ENCODE measurements at regions not wholly inside any gene's neighbourhood (a gene's known extent, or its start where the extent isn't known, plus 50 kb on each side); places are given as distances from the start of the nearest gene placed in this dataset.
"Not testable (repeated sequence)": the region's sequence is repeated elsewhere in the genome, so short reads cannot be mapped to it uniquely, and the experiment has no call there.

DNA sequence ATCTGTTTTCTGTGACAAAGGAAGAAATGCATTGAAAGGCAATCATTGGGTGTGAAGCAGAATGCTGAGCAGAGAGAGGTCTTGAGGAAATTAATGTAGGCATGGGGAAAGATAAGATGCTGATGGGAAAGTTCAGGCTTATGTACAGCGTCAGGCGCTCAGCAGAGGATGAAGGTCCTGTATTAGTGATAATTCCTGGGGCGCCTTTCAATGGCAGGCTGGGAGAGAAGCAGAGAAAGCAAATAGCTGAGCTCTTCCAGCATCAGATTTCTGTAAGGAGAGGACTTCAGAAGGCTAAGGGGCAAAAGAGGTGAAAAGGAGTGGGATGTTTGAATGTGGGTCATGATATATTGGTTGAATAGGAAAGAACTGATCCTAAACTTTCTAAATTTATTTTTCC lies 129.8 kb downstream of the HNMT start:
- DNase-seq (ENCODE audit: low read depth), result no peak
- TF ChIP-seq, protein P1, sequence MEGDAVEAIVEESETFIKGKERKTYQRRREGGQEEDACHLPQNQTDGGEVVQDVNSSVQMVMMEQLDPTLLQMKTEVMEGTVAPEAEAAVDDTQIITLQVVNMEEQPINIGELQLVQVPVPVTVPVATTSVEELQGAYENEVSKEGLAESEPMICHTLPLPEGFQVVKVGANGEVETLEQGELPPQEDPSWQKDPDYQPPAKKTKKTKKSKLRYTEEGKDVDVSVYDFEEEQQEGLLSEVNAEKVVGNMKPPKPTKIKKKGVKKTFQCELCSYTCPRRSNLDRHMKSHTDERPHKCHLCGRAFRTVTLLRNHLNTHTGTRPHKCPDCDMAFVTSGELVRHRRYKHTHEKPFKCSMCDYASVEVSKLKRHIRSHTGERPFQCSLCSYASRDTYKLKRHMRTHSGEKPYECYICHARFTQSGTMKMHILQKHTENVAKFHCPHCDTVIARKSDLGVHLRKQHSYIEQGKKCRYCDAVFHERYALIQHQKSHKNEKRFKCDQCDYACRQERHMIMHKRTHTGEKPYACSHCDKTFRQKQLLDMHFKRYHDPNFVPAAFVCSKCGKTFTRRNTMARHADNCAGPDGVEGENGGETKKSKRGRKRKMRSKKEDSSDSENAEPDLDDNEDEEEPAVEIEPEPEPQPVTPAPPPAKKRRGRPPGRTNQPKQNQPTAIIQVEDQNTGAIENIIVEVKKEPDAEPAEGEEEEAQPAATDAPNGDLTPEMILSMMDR (IDR thresholded peaks at IDR 0.05; ENCODE audit: control insufficient read depth, insufficient read depth, low read depth, low read length, missing control alignments), result no peak
- no peak overlapping the region for H3K4me3 ChIP-seq (ENCODE audit: control insufficient read depth, low read depth, low read length)

DNA sequence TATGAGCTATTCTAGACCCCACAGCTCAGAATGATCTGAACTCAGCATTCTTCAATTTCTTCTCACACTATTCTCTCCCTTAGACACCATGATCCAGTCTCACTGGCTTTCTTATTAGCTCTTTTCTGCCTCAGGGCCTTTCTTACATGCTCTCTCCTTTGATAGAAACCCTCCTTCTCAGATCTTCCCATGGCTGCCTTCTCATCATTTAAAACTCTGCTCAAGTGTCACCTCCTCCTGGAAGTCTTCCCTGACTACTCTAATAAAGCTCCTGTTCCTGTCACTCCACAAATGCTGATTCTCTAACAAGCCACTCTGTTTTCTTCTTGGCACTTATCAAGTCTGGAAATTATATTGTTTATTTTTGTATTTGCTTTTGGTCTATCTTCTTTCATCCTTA lies 131.1 kb downstream of the HNMT start:
- H3K4me3 ChIP-seq (ENCODE audit: control insufficient read depth, low read depth, low read length), result no peak overlapping the region
- DNase-seq (ENCODE audit: low read depth), result no peak
- TF ChIP-seq, protein P1 (IDR thresholded peaks at IDR 0.05; ENCODE audit: control insufficient read depth, insufficient read depth, low read depth, low read length, missing control alignments), result no peak

DNA sequence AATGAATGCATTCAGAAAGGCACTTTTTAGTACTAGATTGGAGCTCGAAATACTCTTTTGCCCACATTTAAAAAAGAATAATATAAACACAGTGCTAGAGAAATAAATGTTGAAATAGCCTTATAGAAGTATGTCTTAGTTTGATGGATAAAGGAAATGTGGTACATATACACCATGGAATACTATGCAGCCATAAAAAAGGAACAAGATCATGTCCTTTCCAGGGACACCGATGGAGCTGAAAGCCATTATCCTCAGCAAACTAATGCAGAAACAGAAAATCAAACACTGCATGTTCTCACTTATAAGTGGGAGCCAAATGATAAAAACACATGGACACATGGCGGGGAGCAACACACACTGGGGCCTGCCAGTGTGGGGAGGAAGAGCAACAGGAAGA lies 135.0 kb downstream of the HNMT start:
- H3K4me3 ChIP-seq (ENCODE audit: control insufficient read depth, low read depth, low read length); DNase-seq (ENCODE audit: low read depth): not testable (repeated sequence)

DNA sequence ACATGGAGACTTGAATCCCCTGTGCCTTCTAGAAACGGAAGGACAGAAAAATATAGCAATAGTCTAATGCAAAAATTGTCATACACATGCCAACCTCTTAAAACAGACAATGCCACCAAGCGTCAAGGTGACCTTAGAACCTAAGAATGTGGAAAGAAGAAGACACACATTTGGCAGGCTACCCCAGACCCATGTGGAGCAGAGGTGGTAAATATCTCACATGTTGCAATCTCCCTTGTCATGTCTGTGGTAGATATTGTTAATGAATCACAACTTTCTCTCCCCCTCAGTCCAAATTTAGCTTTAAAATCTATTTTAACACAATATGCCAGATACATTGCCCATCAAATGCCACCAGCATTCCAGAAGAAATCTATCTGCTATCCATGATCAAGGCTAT lies 137.4 kb downstream of the HNMT start:
- no peak for DNase-seq (ENCODE audit: low read depth)
- TF ChIP-seq, protein P1 (IDR thresholded peaks at IDR 0.05; ENCODE audit: control insufficient read depth, insufficient read depth, low read depth, low read length, missing control alignments), result no peak
- no peak overlapping the region for H3K4me3 ChIP-seq (ENCODE audit: control insufficient read depth, low read depth, low read length)

DNA sequence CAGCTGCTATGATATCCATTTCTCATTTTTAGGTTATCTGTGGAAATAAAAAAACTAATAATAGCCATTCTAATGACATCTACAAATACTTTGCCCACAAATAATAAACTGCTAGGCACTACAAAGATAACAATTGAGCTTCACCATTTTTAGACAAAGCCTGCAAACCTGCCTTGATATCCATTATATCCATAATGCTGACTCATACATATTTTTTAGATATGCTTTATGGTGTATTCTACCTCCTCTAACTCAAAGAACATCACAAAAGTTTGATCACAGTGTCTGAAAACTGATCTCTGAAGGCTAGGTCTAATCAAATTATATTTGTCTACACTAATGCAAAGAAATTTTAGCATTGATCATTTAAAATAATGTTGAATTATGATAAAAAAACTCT lies 138.4 kb downstream of the HNMT start:
- no peak overlapping the region for H3K4me3 ChIP-seq (ENCODE audit: control insufficient read depth, low read depth, low read length)
- TF ChIP-seq, protein P1 (IDR thresholded peaks at IDR 0.05; ENCODE audit: control insufficient read depth, insufficient read depth, low read depth, low read length, missing control alignments), result no peak
- no peak for DNase-seq (ENCODE audit: low read depth)

DNA sequence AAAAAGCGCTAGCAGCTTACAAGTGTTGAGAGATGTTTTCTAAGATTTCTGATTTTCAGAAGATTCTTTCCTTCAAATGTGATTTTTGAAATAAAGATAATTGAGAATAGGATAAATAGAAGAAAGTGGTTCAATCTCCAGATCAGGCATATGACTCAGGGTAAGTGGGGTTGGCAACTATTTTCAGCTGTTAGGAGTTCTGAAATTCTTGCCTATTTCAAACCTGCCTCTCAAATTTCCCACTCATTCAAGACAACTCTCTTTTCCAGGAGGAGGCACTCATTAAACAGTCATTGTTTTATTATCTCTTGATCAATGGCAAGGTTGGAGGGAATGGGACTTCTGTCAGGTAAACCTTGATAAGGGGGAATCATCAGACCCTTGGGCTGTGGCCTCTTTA lies 138.9 kb downstream of the HNMT start:
- DNase-seq (ENCODE audit: low read depth), result no peak
- TF ChIP-seq, protein P1 (IDR thresholded peaks at IDR 0.05; ENCODE audit: control insufficient read depth, insufficient read depth, low read depth, low read length, missing control alignments), result no peak
- no peak overlapping the region for H3K4me3 ChIP-seq (ENCODE audit: control insufficient read depth, low read depth, low read length)

DNA sequence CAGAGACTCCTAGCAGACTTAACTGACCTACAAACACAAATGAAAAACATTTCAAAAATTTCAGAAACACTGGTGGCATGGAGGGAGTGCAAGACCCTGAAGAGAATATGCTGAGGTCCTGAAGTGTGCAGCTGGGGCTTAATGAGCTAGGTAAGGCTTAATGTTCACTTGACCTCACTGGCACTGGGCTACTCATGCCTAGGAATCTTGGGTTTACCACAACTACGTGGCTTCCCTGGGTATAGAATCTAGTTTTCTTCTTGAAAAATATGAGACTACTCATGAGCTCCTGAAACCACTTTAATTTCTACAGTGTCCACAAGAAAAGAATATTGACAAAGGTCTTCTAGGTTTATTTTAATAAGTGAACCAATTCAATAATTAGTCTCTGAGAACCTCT lies 139.8 kb downstream of the HNMT start:
- no peak for DNase-seq (ENCODE audit: low read depth)
- H3K4me3 ChIP-seq (ENCODE audit: control insufficient read depth, low read depth, low read length), result no peak overlapping the region
- TF ChIP-seq, protein P1 (IDR thresholded peaks at IDR 0.05; ENCODE audit: control insufficient read depth, insufficient read depth, low read depth, low read length, missing control alignments), result no peak

Data from AG09309 (cell line).